ENCODE measurements at regions not wholly inside any gene's neighbourhood (a gene's known extent, or its start where the extent isn't known, plus 50 kb on each side); places are given as distances from the start of the nearest gene placed in this dataset.

DNA sequence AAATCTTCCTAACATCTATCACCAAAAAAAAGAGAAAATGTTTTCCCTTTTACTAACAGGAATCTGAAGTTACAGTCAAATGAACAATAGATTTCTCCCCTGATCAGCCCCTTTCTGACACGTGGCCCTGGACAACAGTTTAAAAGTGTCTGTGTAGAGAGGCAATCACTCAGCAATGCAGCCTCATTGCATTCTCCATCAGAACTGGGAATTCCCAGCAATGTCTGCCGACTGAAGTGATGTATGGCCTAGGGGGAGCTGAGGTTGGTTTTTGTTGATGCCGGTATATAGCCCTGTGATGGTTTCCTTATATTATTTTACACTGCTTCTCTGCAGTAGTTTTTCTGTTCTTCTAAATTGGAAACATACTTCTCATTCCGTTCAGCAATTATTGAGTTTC is 904.3 kb upstream of the CDH8 start:
- no peaks in the 10 kb centered on the region for H3K27me3 ChIP-seq
- intact Hi-C loops (cut with DNase I): no loop called here
- H3K4me3 ChIP-seq: no peak overlapping the region
- H3K27ac ChIP-seq: no peak overlapping the region
- TF ChIP-seq, protein P1, sequence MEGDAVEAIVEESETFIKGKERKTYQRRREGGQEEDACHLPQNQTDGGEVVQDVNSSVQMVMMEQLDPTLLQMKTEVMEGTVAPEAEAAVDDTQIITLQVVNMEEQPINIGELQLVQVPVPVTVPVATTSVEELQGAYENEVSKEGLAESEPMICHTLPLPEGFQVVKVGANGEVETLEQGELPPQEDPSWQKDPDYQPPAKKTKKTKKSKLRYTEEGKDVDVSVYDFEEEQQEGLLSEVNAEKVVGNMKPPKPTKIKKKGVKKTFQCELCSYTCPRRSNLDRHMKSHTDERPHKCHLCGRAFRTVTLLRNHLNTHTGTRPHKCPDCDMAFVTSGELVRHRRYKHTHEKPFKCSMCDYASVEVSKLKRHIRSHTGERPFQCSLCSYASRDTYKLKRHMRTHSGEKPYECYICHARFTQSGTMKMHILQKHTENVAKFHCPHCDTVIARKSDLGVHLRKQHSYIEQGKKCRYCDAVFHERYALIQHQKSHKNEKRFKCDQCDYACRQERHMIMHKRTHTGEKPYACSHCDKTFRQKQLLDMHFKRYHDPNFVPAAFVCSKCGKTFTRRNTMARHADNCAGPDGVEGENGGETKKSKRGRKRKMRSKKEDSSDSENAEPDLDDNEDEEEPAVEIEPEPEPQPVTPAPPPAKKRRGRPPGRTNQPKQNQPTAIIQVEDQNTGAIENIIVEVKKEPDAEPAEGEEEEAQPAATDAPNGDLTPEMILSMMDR (IDR thresholded peaks at IDR 0.05): no peak
- ATAC-seq (no peak), DNase-seq (no peak)
- H3K4me1 ChIP-seq: no peaks in the 10 kb centered on the region
- no peaks in the 10 kb centered on the region for H3K36me3 ChIP-seq
- H3K9me3 ChIP-seq: no peaks in the 10 kb centered on the region

DNA sequence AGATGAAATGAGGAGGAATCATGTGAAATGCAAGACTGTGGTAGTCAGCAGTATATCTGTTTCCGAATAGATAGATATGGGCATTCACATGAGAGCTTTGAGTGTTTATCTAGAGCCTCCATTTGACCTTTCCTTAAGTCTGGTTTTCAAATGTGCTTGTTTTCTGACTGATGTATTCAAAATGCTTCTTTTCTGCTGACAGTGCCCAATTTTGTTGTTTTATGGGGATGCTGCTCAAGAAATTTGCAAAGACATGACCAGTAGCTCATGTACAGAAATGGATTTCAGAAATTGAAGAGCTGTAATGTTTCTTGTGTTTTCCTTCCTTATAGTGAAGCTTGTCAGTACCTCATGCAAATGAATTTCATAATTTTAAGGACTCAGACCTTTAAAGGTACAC is 903.4 kb upstream of the CDH8 start:
- TF ChIP-seq, protein P1 (IDR thresholded peaks at IDR 0.05): no peak
- H3K9me3 ChIP-seq: no peaks in the 10 kb centered on the region
- no peak overlapping the region for H3K4me3 ChIP-seq
- H3K27ac ChIP-seq: no peak overlapping the region
- H3K36me3 ChIP-seq: no peaks in the 10 kb centered on the region
- DNase-seq (no peak), ATAC-seq (no peak)
- no peaks in the 10 kb centered on the region for H3K27me3 ChIP-seq
- intact Hi-C loops (cut with DNase I): no loop called here
- no peaks in the 10 kb centered on the region for H3K4me1 ChIP-seq

DNA sequence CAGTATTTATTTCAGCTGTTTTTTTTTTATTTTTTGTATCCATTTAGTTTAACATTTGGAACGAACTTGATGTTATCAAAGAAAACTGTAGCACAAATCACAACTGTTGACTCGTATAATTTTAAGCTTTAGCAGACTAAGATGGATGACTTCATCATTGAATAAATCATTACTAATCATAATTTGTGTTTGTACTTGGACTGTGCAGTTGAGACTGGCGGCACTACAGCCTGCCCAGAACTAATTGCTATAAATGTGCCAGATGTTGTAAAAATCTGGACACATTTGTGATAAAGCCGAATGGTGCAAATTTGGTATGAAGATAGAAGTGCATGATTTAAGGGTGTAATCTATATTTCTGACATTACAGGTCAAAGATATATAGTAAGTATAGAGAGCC is 897.7 kb upstream of the CDH8 start:
- no peak overlapping the region for H3K27ac ChIP-seq
- DNase-seq (no peak), ATAC-seq (no peak)
- H3K4me3 ChIP-seq: no peak overlapping the region
- no peaks in the 10 kb centered on the region for H3K4me1 ChIP-seq
- intact Hi-C loops (cut with DNase I): no loop called here
- no peaks in the 10 kb centered on the region for H3K36me3 ChIP-seq
- no peaks in the 10 kb centered on the region for H3K9me3 ChIP-seq
- TF ChIP-seq, protein P1 (IDR thresholded peaks at IDR 0.05): no peak
- no peaks in the 10 kb centered on the region for H3K27me3 ChIP-seq

DNA sequence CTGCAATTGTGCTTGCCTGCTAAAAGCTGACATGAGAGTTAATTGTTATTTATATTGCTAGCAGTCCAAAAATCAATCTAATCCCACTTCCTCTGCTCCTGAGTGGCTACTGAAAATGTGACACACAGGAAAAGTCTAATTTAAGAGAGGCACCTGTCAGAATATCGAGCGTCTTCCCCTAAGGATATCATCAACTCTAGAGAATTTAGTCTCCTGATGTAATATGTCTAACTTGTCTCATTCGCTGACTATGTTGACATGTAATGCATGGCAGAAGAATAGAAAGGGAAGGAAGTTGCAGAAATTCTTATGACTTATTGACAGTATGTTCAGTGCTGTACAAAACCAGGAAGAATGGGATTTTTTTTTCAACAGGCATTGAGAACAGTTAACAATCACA is 893.4 kb upstream of the CDH8 start:
- TF ChIP-seq, protein P1 (IDR thresholded peaks at IDR 0.05): no peak
- no peak for ATAC-seq
- H3K27ac ChIP-seq: no peak overlapping the region
- H3K4me1 ChIP-seq: no peaks in the 10 kb centered on the region
- intact Hi-C loops (cut with DNase I): no loop called here
- no peaks in the 10 kb centered on the region for H3K27me3 ChIP-seq
- DNase-seq: no peak
- no peaks in the 10 kb centered on the region for H3K9me3 ChIP-seq
- H3K36me3 ChIP-seq: no peaks in the 10 kb centered on the region
- H3K4me3 ChIP-seq: no peak overlapping the region

DNA sequence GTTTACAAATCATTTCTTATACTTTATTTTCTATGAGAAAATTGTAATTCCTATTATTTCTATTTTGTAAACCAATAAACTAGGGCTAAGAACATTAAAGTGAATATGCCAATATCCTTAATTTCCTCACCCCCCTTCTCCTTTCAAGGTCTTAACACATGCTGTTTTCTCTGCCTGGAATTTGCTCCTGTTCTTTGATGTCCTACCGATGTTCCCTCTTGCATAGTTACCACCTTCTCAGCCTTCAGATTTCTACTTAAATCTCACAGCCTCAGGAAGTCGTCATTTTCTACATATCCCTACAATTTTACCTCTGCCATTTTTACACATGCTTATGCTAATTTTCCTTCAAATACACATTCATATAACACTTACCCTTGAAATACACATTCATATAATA is 890.9 kb upstream of the CDH8 start:
- DNase-seq (no peak), ATAC-seq (no peak)
- Histone ChIP-seq H3K27me3 (no peaks in the 10 kb centered on the region), H3K4me3 (no peak overlapping the region), H3K4me1 (no peaks in the 10 kb centered on the region), H3K36me3 (no peaks in the 10 kb centered on the region), H3K9me3 (no peaks in the 10 kb centered on the region), H3K27ac (no peak overlapping the region)
- intact Hi-C loops (cut with DNase I): no loop called here
- TF ChIP-seq, protein P1 (IDR thresholded peaks at IDR 0.05): no peak

DNA sequence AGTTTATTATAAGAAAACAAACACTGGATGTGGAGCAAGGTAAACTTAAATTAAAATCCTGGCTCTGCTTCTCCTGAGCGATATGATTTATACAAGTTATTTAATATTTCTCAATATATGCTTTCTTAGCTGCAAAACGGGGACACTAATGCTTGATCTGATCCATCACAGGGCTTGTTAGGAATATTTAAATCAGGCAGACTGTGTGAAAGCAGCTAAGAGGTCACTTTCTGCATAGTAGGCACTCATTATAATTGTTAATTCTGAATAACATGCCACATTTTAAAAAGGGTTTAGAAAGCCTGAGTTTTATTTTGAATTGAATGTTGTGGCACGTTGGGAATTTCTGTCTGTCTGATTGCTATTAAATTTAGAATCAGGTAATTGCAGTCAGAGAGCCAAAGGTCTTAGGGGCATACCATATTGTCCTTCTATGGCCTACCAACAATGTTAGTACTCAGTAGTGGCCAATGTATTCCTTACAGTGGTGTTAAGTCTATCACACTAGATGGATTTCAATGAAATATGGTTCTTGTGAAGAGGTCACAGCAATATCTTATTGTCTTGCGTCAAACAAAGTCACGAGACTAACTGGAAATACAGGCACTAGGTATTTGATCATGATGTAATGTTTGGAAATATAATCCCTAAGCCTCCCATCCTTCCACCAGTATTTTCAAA is 890.0 kb upstream of the CDH8 start:
- Histone ChIP-seq H3K36me3 (no peaks in the 10 kb centered on the region), H3K27ac (no peak overlapping the region), H3K4me3 (no peak overlapping the region), H3K27me3 (no peaks in the 10 kb centered on the region), H3K4me1 (no peaks in the 10 kb centered on the region), H3K9me3 (no peaks in the 10 kb centered on the region)
- intact Hi-C loops (cut with DNase I): no loop called here
- DNase-seq (no peak), ATAC-seq (no peak)
- TF ChIP-seq, protein P1 (IDR thresholded peaks at IDR 0.05): no peak

Data from upper lobe of right lung (tissue), 1 donor.